ENCODE measurements at regions not wholly inside any gene's neighbourhood (a gene's known extent, or its start where the extent isn't known, plus 50 kb on each side); places are given as distances from the start of the nearest gene placed in this dataset.

DNA sequence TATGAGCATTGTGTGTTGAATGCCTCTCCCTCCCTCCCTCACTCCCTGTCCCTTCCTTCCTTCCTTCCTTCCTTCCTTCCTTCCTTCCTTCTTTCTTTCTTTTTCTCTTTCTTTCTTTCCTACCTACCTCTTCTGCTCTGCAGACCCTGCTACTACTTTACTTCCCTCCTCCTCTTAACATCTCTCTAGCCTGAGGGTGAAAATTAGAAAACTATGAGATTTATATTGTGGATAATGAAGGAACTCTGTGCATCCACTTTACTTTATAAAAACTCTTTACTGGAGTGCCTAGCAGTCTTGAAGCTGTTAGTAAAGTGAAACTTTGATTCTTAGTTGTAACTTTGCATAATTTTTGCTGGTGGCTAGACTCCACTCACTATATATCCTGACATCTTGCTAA, 572.2 kb downstream of the RWDD3 start:
- FAIRE-seq (no peak), DNase-seq (ENCODE audit: low read depth, low spot score) (no peak)
- H3K27me3 ChIP-seq (ENCODE audit: control insufficient read depth, extremely low read depth, insufficient read depth, low read length) = no peaks in the 10 kb centered on the region
- H4K20me1 ChIP-seq (ENCODE audit: control insufficient read depth, extremely low read depth, insufficient read depth, low read length) = no peaks in the 10 kb centered on the region
- no peak overlapping the region for H3K9ac ChIP-seq (ENCODE audit: control insufficient read depth, extremely low read depth, insufficient read depth, low read length)
- H2AFZ ChIP-seq (ENCODE audit: control insufficient read depth, low read length) = no peak overlapping the region
- no peak for TF ChIP-seq CTCF (optimal IDR thresholded peaks at IDR 0.05 in 1 of 3, IDR thresholded peaks at IDR 0.05 in 1 of 3, conservative IDR thresholded peaks at IDR 0.05 in 1 of 3; ENCODE audit: extremely low read depth in 1 of 3, insufficient read depth in 2 of 3, low read length in 3 of 3)
- TF ChIP-seq EZH2 (IDR thresholded peaks at IDR 0.05; ENCODE audit: low read length) = no peak
- H3K9me1 ChIP-seq (ENCODE audit: control insufficient read depth, extremely low read depth, insufficient read depth, low read length) = no peaks in the 10 kb centered on the region
- dilution Hi-C loops (cut with MboI; ENCODE audit: extremely low pct_ligation_motif_present, low sequenced_read_pairs) = no loop called here
- no peak overlapping the region for H3K4me2 ChIP-seq (ENCODE audit: control insufficient read depth, extremely low read depth, insufficient read depth, low read depth, low read length)
- H3K9me3 ChIP-seq (ENCODE audit: control insufficient read depth, low read depth, low read length) = no peaks in the 10 kb centered on the region
- H3K4me1 ChIP-seq (ENCODE audit: control insufficient read depth, extremely low read depth, insufficient read depth, low read length) = no peaks in the 10 kb centered on the region
- no peaks in the 10 kb centered on the region for H3K79me2 ChIP-seq (ENCODE audit: control insufficient read depth, insufficient read depth, low read length)
- H3K4me3 ChIP-seq (ENCODE audit: control insufficient read depth in 2 of 3, extremely low read depth in 1 of 3, insufficient read depth in 2 of 3, low read depth in 1 of 3, low read length in 3 of 3) = no peak overlapping the region
- H3K27ac ChIP-seq (ENCODE audit: control insufficient read depth, insufficient read depth, low read length) = no peak overlapping the region
- no peaks in the 10 kb centered on the region for H3K36me3 ChIP-seq (ENCODE audit: control insufficient read depth in 2 of 2, extremely low read depth in 1 of 2, insufficient read depth in 2 of 2, low read length in 2 of 2)

GRCh38 chr1:95809391-95809790, 575.4 kb downstream of the RWDD3 start:
- Histone ChIP-seq H3K27me3 (ENCODE audit: control insufficient read depth, extremely low read depth, insufficient read depth, low read length) (no peaks in the 10 kb centered on the region), H3K4me1 (ENCODE audit: control insufficient read depth, extremely low read depth, insufficient read depth, low read length) (no peaks in the 10 kb centered on the region), H3K36me3 (ENCODE audit: control insufficient read depth in 2 of 2, extremely low read depth in 1 of 2, insufficient read depth in 2 of 2, low read length in 2 of 2) (no peaks in the 10 kb centered on the region), H3K9me1 (ENCODE audit: control insufficient read depth, extremely low read depth, insufficient read depth, low read length) (no peaks in the 10 kb centered on the region), H3K9me3 (ENCODE audit: control insufficient read depth, low read depth, low read length) (no peaks in the 10 kb centered on the region), H3K4me3 (ENCODE audit: control insufficient read depth in 2 of 3, extremely low read depth in 1 of 3, insufficient read depth in 2 of 3, low read depth in 1 of 3, low read length in 3 of 3) (no peak overlapping the region), H3K4me2 (ENCODE audit: control insufficient read depth, extremely low read depth, insufficient read depth, low read depth, low read length) (no peak overlapping the region), H3K9ac (ENCODE audit: control insufficient read depth, extremely low read depth, insufficient read depth, low read length) (no peak overlapping the region), H4K20me1 (ENCODE audit: control insufficient read depth, extremely low read depth, insufficient read depth, low read length) (no peaks in the 10 kb centered on the region), H3K27ac (ENCODE audit: control insufficient read depth, insufficient read depth, low read length) (no peak overlapping the region), H3K79me2 (ENCODE audit: control insufficient read depth, insufficient read depth, low read length) (no peaks in the 10 kb centered on the region), H2AFZ (ENCODE audit: control insufficient read depth, low read length) (no peak overlapping the region)
- no peak for DNase-seq (ENCODE audit: low read depth, low spot score)
- FAIRE-seq = no peak
- dilution Hi-C loops (cut with MboI; ENCODE audit: extremely low pct_ligation_motif_present, low sequenced_read_pairs) = no loop called here
- no peak for TF ChIP-seq CTCF (optimal IDR thresholded peaks at IDR 0.05 in 1 of 3, IDR thresholded peaks at IDR 0.05 in 1 of 3, conservative IDR thresholded peaks at IDR 0.05 in 1 of 3; ENCODE audit: extremely low read depth in 1 of 3, insufficient read depth in 2 of 3, low read length in 3 of 3)
- no peak for TF ChIP-seq EZH2 (IDR thresholded peaks at IDR 0.05; ENCODE audit: low read length)

Data from keratinocyte (primary cell).